ENCODE measurements at regions not wholly inside any gene's neighbourhood (a gene's known extent, or its start where the extent isn't known, plus 50 kb on each side); places are given as distances from the start of the nearest gene placed in this dataset.

DNA sequence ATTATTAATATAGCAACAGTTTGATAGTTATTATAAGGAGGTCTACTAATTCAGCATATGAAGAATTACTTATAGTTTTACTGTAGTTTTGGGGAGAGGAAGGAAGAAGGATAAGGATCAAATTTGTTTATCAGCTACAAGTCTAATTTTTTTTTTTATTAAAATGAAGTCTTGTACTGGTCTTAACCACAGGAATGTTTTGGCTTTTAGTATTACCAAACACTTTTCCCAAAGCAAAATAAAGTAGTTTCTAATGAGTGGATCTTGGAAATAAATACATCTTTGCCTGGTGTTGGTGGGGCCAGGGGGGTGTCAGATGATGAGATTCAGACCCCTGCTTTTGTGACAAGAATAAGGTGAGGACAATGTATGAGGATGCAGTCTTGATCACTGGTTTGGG lies 57.2 kb upstream of the ZDHHC17 start:
- DNase-seq (ENCODE audit: low read depth in 2 of 2) = no peak

DNA sequence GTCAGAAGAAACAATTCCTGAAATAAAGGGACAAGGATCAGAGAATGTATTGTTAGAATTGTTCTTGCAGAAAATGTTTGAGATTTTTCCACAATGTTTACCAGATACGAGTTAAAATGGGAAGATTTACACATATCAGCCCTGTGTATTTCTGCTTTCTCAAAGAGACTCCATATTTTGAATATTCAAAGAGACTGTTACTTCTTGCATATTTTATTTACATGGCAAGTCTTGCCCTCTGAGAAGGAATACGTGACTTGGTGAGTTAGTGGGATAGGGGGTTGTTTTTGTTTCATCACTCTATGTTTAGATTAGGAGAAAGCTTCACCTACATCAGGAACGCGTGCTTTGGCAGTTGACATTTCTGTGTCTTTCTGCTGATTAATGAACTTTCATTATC lies 56.1 kb upstream of the ZDHHC17 start:
- no peak for DNase-seq (ENCODE audit: low read depth in 2 of 2)

DNA sequence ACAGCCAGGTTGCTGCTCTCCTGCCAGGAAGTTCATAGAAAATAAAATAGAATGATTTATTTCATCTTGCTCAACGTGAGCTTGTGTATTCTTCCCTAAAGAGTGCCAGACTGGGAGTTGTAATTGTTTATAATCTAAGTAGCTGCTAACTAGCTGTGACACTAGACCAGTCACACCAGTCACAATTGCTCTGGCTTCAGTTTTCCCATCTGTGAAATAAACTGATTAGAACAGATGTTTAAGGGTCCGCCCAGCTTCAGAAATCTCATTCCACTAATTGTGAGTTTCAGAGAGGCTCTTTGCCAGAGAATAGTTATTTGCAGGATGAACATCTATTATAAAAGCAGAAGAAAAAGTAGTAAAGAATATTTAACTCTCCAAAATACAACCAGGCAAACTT lies 55.6 kb upstream of the ZDHHC17 start:
- DNase-seq (ENCODE audit: low read depth in 2 of 2) = no peak

DNA sequence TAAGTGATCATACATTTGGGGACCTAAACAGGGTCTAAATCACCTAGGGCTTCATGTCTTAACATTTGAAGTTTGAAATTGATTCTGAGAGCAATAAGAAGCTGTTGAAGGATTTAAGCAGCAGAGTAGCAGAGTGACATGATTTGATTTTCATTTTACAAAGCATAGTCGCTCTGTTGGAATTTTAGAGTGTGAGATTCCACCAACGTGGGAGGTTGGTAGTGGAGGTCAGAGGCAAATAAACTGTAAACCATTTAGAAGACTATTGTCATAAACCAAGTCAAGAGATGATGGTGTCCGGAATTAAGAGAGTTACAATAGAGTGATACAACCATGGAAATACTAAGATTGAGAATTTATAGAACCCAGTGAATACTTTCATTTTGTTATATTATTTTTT lies 52.7 kb upstream of the ZDHHC17 start:
- no peak for DNase-seq (ENCODE audit: low read depth in 2 of 2)

DNA sequence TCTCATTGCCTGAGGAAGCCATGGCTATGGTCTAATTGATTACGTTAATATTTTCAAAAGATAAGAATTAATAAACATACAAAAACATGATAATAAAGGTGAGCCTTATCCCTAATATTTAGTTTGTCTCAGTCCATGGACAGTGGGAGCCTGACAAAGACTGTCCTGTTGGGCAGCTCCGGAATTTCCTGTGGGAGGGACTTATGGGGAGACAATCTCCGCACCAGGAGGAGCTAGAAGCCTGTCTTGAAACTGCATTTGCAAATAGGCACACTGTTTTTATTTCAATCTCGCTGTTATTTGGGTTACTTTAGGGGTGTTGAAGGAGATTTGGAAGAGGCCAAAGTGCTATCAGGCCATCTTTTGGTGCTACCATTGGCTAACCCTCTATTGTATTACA lies 50.8 kb upstream of the ZDHHC17 start:
- DNase-seq (ENCODE audit: low read depth in 2 of 2) = no peak

DNA sequence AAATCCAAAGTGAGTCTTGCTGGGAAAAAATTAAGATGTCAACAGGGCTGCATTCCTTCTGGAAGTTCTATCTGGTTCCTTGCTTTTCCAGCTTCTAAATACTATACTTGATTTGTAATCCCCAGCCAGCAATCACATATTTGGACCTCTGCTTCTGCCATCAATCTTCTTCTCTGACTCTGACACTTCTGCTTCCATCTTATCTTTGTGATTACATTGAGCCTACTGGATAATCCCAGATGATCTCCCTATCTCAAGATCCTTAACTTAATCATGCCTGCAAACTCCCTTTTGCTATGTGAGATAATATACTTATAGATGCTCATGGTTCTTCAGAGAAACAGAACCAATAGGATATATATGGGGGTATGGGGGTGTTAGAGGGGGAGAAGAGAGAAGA lies 49.9 kb upstream of the ZDHHC17 start:
- DNase-seq (ENCODE audit: low read depth in 2 of 2) = no peak
